ENCODE measurements at regions not wholly inside any gene's neighbourhood (a gene's known extent, or its start where the extent isn't known, plus 50 kb on each side); places are given as distances from the start of the nearest gene placed in this dataset.

- Histone ChIP-seq H3F3A (replicated peaks; ENCODE audit: low read depth) (no peaks in the 10 kb centered on the region), H3K36me3 (ENCODE audit: insufficient read depth) (no peaks in the 10 kb centered on the region), H3K4me1 (ENCODE audit: insufficient read depth) (no peaks in the 10 kb centered on the region), H3K27ac (ENCODE audit: low read depth) (no peak overlapping the region), H3K4me2 (no peak overlapping the region), H4K20me1 (replicated peaks; ENCODE audit: insufficient read depth) (no peaks in the 10 kb centered on the region), H3K4me3 (no peak overlapping the region), H3K27me3 (ENCODE audit: insufficient read depth) (no peaks in the 10 kb centered on the region), H2AFZ (no peak overlapping the region), H3K9me2 (ENCODE audit: insufficient read depth) (no peaks in the 10 kb centered on the region), H3K79me2 (replicated peaks; ENCODE audit: insufficient read depth) (no peaks in the 10 kb centered on the region)
- no peak for DNase-seq (ENCODE audit: low spot score)
- no peak for TF ChIP-seq EZH2phosphoT487 (IDR thresholded peaks at IDR 0.05; ENCODE audit: unreplicated experiment)
- TF ChIP-seq CTCF (conservative IDR thresholded peaks at IDR 0.05; ENCODE audit: low read depth in 2 of 2) = no peak
- TF ChIP-seq POLR2AphosphoS5 (IDR thresholded peaks at IDR 0.05; ENCODE audit: low read depth) = no peak
- TF ChIP-seq, protein P1, sequence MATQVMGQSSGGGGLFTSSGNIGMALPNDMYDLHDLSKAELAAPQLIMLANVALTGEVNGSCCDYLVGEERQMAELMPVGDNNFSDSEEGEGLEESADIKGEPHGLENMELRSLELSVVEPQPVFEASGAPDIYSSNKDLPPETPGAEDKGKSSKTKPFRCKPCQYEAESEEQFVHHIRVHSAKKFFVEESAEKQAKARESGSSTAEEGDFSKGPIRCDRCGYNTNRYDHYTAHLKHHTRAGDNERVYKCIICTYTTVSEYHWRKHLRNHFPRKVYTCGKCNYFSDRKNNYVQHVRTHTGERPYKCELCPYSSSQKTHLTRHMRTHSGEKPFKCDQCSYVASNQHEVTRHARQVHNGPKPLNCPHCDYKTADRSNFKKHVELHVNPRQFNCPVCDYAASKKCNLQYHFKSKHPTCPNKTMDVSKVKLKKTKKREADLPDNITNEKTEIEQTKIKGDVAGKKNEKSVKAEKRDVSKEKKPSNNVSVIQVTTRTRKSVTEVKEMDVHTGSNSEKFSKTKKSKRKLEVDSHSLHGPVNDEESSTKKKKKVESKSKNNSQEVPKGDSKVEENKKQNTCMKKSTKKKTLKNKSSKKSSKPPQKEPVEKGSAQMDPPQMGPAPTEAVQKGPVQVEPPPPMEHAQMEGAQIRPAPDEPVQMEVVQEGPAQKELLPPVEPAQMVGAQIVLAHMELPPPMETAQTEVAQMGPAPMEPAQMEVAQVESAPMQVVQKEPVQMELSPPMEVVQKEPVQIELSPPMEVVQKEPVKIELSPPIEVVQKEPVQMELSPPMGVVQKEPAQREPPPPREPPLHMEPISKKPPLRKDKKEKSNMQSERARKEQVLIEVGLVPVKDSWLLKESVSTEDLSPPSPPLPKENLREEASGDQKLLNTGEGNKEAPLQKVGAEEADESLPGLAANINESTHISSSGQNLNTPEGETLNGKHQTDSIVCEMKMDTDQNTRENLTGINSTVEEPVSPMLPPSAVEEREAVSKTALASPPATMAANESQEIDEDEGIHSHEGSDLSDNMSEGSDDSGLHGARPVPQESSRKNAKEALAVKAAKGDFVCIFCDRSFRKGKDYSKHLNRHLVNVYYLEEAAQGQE (IDR thresholded peaks at IDR 0.05; ENCODE audit: unreplicated experiment) = no peak
- no peak for TF ChIP-seq JUNB (IDR thresholded peaks at IDR 0.05; ENCODE audit: unreplicated experiment)
- no peak for TF ChIP-seq EZH2 (IDR thresholded peaks at IDR 0.05; ENCODE audit: low read depth, unreplicated experiment)
- no peak for TF ChIP-seq ZNF462 (CRISPR knock-in tag; IDR thresholded peaks at IDR 0.05)
- no peak for TF ChIP-seq ETS1 (IDR thresholded peaks at IDR 0.05)
- TF ChIP-seq CREB1 (CRISPR knock-in tag; IDR thresholded peaks at IDR 0.05; ENCODE audit: low read depth) = no peak
- no peak for TF ChIP-seq NANOG (IDR thresholded peaks at IDR 0.05; ENCODE audit: borderline replicate concordance)
- no peak for TF ChIP-seq ZNF114 (CRISPR knock-in tag; IDR thresholded peaks at IDR 0.05)
- TF ChIP-seq STAT1 (IDR thresholded peaks at IDR 0.05; ENCODE audit: unreplicated experiment) = no peak
- Mint-ChIP-seq H3K27ac (no peak overlapping the region), H3K27me3 (ENCODE audit: insufficient read depth, low read depth, poor library complexity) (peaks cover 3% of the 10 kb centered on the region), H3K36me3 (ENCODE audit: low read depth) (peaks cover 2% of the 10 kb centered on the region; the same call in 2 of the 3 replicates), H3K4me3 (no peak overlapping the region), H3K4me1 (no peaks in the 10 kb centered on the region), H3K9me3 (peaks cover 84% of the 10 kb centered on the region)
- ATAC-seq = no peak
These were observed 1643.8 kb downstream of the MRPL39 start for GRCh38 chr21:23963454-23963853.

Measured in GM23338 (cell line).